ENCODE measurements at regions not wholly inside any gene's neighbourhood (a gene's known extent, or its start where the extent isn't known, plus 50 kb on each side); places are given as distances from the start of the nearest gene placed in this dataset.

GRCh38 chr12:97182769-97183168, 275.7 kb downstream of the NEDD1 start:
- DNase-seq: no peak

DNA sequence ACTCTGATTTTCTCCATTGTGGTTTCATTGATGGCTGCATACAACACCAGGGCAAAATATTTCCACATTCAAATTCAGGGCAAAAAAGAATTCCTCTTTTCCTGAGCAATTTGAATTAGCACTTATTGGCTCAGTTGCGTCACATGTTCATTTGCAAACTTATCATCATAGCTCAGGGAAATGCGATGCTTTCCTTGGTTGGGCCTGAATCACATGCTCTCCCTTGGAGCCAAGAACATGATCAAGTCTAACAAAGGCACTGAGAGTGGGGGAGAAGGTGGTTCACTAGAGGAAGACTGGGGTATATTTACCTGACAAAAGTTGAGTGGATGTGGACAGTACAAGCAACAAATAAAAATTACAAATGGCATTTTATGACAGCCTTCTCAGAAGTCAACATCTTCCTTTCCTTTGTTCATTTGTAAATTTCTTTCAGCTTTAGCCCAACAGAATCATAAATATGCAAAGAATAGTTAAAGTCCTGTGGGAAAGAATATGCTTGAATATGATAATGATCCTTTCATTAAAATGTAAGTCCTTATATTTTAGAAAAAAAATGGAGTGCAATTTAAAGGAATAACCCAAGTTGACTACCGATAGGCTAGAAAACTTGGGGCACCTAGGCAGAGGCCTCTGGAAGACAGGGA, 277.2 kb downstream of the NEDD1 start:
- DNase-seq: no peak

DNA sequence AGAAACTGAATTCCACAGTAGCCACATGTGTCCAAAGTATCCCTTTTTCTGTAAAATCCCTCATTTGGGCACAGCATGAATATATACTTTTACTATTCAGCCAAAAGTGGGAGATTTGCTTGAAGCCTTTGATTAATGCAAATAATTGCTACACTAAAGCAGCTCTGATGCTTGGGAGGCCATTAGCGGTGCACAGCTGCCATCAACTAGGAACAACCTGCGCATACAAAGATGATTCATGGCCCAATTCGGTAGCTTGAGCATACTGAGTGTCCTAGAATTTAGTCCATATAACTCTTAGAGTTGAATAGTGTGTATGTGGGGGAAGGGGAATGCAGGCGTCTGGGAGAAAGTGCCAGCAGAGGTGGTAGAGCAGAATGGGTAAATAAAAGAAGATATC, 277.0 kb upstream of the RMST start:
- DNase-seq: no peak

GRCh38 chr12:97194546-97194945, 268.1 kb upstream of the RMST start:
- no peak for DNase-seq

DNA sequence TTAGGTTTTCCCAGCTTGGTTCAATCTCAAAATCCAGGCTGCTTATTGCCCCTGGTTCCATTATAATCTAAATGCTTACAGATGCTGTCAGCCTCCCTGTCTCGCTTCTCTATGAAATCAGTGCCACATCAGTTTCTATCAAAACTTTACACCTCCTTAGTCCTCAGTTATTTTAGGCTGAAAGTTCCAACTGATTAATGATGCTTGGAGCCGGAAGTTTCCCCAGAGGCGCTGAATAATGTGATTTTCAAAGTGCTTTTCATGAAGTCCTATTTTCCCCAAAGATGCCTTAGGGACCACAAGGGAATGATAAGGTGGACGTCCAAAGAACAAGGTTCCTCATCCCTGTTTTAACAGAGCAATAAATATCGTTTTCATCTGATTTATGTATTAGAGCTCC, 262.4 kb upstream of the RMST start:
- no peak for DNase-seq

GRCh38 chr12:97203408-97203807, 259.2 kb upstream of the RMST start:
- no peak for DNase-seq

DNA sequence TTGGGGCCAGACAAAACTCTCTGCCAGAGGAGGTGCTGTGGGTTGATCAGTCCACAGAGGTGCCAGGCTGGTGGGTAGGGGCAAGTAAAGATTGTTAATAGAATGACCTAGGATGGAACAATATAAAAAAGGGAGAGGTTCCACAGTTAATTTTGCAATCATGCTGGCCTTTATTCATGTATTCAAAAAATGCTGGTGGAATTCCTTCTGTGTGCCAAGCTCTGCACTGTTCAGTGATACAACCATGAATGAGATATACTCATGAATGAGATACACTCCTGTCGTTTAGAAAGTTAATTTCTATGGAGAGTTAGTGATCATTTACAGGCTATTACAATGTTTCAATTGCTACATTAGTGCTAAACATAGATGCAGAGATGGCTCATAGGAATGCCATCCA, 252.6 kb upstream of the RMST start:
- DNase-seq: no peak

DNA sequence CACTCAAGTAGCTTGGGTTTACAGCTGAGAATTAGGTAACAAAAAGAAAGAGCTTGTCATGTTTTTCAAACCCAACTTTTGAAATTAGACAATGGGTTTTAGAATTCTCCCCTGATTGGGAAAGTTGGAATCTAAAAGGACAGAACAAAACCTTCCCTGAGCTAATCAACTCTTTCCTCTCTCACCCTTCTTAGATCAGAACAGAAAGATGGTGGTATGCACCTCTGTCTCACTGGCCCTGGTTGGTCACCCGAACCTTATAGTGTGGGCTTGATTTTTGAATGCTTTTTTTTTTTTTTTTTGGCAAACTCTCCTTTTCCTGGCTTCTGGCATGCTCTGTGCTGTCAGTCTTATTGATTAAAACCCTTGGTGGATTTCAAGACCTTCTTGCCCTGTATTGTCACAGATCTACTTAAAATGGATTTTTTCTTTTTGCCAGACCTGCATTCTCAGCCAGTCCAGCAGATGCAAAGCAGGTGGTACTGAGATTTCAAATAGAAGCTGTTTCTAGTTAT, 251.1 kb upstream of the RMST start:
- no peak for DNase-seq

DNA sequence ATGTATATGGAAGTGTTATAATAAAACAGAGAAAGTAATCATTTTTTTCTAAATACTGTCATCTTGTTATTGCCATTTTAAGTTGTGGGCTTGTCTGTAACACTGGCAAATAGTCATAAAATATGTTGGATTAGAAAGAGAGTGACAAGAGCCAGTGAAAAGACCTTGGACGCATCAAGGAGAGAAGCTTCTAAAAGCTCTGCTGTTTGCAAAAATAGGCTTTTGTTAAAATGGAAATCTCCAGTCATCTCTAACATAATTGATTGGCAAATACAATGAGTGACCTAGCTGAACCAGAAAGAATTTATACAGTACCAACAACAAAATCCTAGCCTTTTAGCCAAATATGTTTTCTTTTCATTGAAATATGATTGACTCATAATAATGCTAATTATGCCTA, 245.8 kb upstream of the RMST start:
- no peak for DNase-seq

DNA sequence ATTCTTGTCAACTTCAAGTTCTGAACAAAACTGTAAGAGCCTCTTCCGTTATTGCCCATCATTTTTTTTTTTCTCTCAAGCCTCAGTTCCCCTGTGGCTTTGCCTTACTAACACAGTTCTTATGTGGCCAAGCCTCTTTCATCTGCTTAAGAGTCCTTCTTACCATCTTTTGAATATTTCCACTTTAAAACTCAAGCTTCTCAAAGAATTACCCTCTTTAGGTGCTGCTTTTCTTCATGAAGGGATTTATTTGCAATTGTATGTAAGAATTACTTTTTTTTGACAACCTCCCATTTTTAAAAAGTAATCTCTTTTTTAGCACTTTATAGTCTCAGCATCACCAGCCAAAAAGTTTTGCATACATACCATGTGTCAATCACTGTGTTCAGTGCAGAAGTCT, 240.2 kb upstream of the RMST start:
- no peak for DNase-seq

GRCh38 chr12:97223419-97223818, 239.2 kb upstream of the RMST start:
- DNase-seq: no peak

DNA sequence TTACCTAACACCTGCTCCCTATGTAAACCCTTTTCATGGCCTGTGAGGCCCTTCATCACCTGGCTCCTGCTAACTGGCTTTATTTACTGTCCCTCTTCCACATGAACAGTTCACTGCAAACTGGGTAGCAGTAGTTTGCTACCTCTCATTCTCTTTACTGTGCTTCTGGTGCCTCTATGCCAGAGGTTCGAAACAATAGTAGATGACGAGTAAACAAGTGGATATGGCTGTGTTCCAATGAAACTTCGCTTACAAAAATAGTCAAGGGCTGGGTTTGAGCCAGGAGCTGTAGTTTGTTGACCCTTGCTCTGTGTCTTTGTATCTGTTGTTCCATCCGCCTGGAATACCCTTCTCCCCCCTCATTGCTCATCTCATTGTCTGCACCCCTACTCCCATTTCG, 233.6 kb upstream of the RMST start:
- no peak for DNase-seq

DNA sequence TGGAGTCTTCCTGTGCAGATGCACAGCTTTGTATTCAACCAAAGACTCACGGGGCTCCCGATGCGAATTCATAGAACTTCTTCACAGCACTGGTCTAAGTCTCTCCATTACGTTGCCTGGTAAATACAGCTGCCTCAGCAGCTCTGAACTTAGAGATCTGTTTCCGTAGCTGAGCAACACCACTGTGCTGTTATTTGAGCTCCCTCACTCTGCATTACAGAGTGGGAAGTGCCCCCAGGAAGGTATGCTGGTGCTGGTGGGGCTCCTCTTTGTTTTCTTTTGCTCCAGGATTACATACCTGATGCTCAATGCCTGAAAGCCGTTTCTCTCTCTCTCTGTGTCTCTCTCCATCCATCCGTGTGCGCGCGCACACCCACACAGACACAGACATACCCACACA, 227.5 kb upstream of the RMST start:
- DNase-seq: no peak

GRCh38 chr12:97246368-97246767, 216.2 kb upstream of the RMST start:
- no peak for DNase-seq

GRCh38 chr12:97250483-97250882, 212.1 kb upstream of the RMST start:
- no peak for DNase-seq

- DNase-seq: no peak
Observed at GRCh38 chr12:97257726-97258125, 204.9 kb upstream of the RMST start.

DNA sequence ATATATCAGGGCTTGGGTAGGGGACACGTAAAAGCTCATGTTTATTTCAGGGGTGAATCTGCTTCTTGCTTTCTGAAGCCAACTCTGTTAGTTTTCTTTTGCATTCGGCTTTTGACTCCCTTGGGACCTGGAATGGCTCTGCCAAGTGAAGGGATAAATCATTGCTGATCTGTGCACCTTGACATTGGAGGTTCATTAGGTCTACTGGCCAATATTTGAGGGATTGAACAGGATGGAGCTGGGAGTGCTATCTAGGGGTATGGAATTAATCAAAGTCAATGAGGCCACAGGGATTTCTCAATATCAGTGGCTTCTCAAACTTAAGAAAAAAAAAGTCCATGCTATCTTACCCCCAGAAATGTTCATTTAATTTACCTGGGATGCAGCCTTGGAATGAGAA, 203.5 kb upstream of the RMST start:
- no peak for DNase-seq

GRCh38 chr12:97260786-97261185, 201.8 kb upstream of the RMST start:
- no peak for DNase-seq

GRCh38 chr12:97267166-97267565, 195.4 kb upstream of the RMST start:
- DNase-seq: no peak

- DNase-seq: no peak
Observed at GRCh38 chr12:97267594-97268202, 194.9 kb upstream of the RMST start.

- no peak for DNase-seq
Observed at GRCh38 chr12:97272471-97272870, 190.1 kb upstream of the RMST start.

- DNase-seq: no peak
Observed at GRCh38 chr12:97274386-97274785, 188.2 kb upstream of the RMST start.

GRCh38 chr12:97275256-97275655, 187.3 kb upstream of the RMST start:
- DNase-seq: no peak

GRCh38 chr12:97275728-97276590, 186.6 kb upstream of the RMST start:
- DNase-seq: no peak
